ENCODE measurements at regions not wholly inside any gene's neighbourhood (a gene's known extent, or its start where the extent isn't known, plus 50 kb on each side); places are given as distances from the start of the nearest gene placed in this dataset.

DNA sequence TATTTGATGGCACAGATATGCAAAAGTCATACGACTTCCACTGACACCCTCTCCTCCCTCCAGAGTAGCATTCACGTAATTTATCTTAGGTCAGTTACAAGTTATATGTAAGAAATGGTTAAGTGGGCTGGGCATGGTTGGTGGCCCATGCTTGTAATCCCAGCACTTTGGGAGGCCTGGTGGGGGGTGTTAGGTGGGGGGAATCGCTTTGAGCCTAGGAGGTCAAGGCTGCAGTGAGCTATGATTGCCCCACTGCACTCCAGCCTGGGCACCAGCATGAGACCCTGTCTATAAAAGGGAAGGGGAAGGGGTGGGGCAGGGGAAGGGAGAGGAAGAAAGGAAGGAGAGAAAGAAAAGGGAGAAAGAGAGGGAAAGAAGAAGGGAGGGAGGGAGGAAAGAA, 202.8 kb downstream of the AUH start:
- Histone ChIP-seq H3K27ac (no peak overlapping the region), H3K27me3 (no peaks in the 10 kb centered on the region), H3K4me1 (peaks cover 0 to 3% of the 10 kb centered on the region in 2 donors), H3K36me3 (no peaks in the 10 kb centered on the region), H3K4me3 (no peak overlapping the region), H3K9me3 (no peaks in the 10 kb centered on the region)
- DNase-seq (no peak), ATAC-seq (no peak)
- in situ Hi-C loops (cut with MboI; ENCODE audit: low sequenced_read_pairs in 4 of 4) (no loop called here), intact Hi-C loops (cut with DNase I; ENCODE audit: low total_unique reads) (no loop called here)
- TF ChIP-seq, protein P1, sequence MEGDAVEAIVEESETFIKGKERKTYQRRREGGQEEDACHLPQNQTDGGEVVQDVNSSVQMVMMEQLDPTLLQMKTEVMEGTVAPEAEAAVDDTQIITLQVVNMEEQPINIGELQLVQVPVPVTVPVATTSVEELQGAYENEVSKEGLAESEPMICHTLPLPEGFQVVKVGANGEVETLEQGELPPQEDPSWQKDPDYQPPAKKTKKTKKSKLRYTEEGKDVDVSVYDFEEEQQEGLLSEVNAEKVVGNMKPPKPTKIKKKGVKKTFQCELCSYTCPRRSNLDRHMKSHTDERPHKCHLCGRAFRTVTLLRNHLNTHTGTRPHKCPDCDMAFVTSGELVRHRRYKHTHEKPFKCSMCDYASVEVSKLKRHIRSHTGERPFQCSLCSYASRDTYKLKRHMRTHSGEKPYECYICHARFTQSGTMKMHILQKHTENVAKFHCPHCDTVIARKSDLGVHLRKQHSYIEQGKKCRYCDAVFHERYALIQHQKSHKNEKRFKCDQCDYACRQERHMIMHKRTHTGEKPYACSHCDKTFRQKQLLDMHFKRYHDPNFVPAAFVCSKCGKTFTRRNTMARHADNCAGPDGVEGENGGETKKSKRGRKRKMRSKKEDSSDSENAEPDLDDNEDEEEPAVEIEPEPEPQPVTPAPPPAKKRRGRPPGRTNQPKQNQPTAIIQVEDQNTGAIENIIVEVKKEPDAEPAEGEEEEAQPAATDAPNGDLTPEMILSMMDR (IDR thresholded peaks at IDR 0.05 in 4 of 5, conservative IDR thresholded peaks at IDR 0.05 in 1 of 5) = no peak
- no peak for TF ChIP-seq POLR2A (IDR thresholded peaks at IDR 0.05)

DNA sequence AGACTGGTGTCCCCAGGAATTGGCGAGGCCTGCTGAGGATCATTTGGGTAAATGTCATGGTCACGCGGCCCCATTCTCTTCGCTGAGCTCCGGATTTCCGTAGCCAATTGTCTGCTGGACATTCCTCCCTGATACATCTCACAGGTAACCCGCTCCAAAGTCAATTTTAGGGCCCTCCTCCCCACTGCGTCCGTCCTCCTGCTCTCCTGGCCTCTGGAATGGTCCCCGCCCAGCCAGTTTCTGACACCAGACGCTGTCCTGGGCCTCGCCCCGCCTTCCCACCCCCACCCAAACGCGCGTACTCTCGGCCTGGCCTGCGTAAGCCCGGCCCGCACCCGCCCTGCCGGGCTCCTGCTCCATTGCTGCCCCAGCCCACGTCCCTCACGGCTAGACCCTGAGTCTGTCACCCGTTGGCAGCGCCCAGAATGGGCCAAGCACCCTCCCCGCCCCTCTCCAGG, 202.0 kb downstream of the AUH start:
- ATAC-seq (peak in 1 of 2 donors; percentile 72), DNase-seq (peak in 1 of 2 donors; percentile 49)
- Histone ChIP-seq H3K27me3 (no peaks in the 10 kb centered on the region), H3K4me3 (peak overlapping the region; percentile 14 to 38 (median 26)), H3K9me3 (no peaks in the 10 kb centered on the region), H3K4me1 (peaks cover 0 to 3% of the 10 kb centered on the region in 2 donors), H3K36me3 (no peaks in the 10 kb centered on the region), H3K27ac (peak overlapping the region; percentile 53 to 63 (median 58))
- TF ChIP-seq POLR2A (IDR thresholded peaks at IDR 0.05) = no peak
- TF ChIP-seq, protein P1 (IDR thresholded peaks at IDR 0.05 in 4 of 5, conservative IDR thresholded peaks at IDR 0.05 in 1 of 5) = no peak
- intact Hi-C loops (cut with DNase I; ENCODE audit: low total_unique reads) = no loop called here
- in situ Hi-C loops (cut with MboI; ENCODE audit: low sequenced_read_pairs in 4 of 4) = no loop called here

DNA sequence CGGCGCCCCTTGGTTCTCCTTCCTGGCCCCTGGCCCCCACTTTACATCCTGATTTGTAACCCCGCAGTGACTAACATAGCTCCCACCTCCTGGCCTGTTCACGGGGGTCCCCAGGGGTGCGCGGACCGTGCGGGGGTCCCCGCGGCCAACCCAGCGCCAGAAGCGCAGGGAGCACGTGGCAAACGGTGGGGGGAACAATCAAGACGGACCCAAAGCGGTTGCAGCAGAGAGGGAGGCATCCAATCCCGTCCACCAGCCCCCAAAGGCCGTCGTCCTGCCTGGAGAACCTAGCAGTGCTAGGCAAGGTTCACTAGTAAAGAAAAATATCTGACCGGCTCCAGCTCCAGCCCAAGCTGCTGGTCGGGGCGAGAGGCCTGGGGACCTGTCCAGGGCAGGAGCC, 201.5 kb downstream of the AUH start:
- TF ChIP-seq POLR2A (IDR thresholded peaks at IDR 0.05) = no peak
- TF ChIP-seq, protein P1 (IDR thresholded peaks at IDR 0.05 in 4 of 5, conservative IDR thresholded peaks at IDR 0.05 in 1 of 5) = no peak
- in situ Hi-C loops (cut with MboI; ENCODE audit: low sequenced_read_pairs in 4 of 4) (no loop called here), intact Hi-C loops (cut with DNase I; ENCODE audit: low total_unique reads) (no loop called here)
- no peaks in the 10 kb centered on the region for H3K36me3 ChIP-seq
- H3K4me3 ChIP-seq = peak overlapping the region; percentile 14 to 38 (median 26)
- no peak for DNase-seq
- peaks cover 0 to 3% of the 10 kb centered on the region in 2 donors for H3K4me1 ChIP-seq
- H3K9me3 ChIP-seq = no peaks in the 10 kb centered on the region
- ATAC-seq = no peak
- H3K27ac ChIP-seq = peak overlapping the region; percentile 53 to 63 (median 58)
- H3K27me3 ChIP-seq = no peaks in the 10 kb centered on the region

DNA sequence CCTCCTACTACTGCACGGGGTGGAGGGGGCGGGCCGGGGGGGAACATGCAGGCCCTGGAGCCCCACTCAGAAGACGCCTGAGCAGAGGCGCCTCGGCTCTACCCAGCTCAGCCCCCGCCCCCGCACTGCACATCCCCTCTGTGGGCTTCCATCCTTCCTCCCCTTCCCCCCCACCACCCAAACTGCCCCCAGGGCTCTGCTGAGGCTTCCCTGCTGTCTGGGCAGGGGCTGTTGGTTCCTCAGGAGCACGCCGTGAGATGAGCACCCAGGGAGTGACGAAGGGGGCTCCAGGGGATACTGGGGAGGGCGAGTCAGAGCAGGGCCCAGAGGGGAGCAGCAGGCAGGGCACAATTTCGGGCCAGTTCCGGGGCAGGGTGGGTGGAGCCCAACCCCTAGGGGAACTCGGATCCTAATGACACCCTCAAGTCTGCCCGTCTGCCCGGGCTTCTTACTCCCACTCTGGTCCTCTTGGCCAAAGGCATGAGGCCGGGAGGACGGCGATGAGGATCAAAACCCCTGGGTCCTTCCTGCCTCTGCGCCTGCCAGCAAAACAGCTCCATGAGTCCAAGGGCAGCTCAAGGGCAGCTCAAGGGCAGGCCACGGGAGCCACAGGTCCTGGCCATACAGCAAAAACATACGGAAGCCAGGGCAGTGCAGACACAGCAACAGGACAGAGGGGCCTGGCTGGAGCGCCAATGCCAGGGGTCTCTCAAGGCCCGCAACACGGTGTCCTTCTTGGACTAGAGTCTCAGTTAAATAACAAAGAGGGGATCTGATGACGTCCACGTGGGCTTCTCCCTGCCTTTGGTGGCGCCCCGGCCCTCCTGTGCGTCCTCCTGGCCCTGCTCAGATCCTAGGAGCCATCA, 200.9 kb downstream of the AUH start:
- Histone ChIP-seq H3K36me3 (no peaks in the 10 kb centered on the region), H3K9me3 (no peaks in the 10 kb centered on the region), H3K4me3 (no peak overlapping the region), H3K4me1 (peaks cover 0 to 3% of the 10 kb centered on the region in 2 donors), H3K27me3 (no peaks in the 10 kb centered on the region), H3K27ac (peak overlapping the region in 1 of 4 donors; percentile 63)
- TF ChIP-seq POLR2A (IDR thresholded peaks at IDR 0.05) = no peak
- TF ChIP-seq, protein P1 (IDR thresholded peaks at IDR 0.05 in 4 of 5, conservative IDR thresholded peaks at IDR 0.05 in 1 of 5) = no peak
- in situ Hi-C loops (cut with MboI; ENCODE audit: low sequenced_read_pairs in 4 of 4) = no loop called here
- intact Hi-C loops (cut with DNase I; ENCODE audit: low total_unique reads) = no loop called here
- DNase-seq (no peak), ATAC-seq (no peak)
